GM23338 (cell line): ENCODE measurements at regions not wholly inside any gene's neighbourhood (a gene's known extent, or its start where the extent isn't known, plus 50 kb on each side); places are given as distances from the start of the nearest gene placed in this dataset.

Experiments
- CREB1 ChIP-seq: fragments of 250-450 bp; sonication (Bioruptor Pico); IDR thresholded peaks from 2 replicates; pipeline ENCODE4 v1.5.0; 2020; ENCODE audit warnings: low read depth, mild to moderate bottlenecking, moderate library complexity
- CTCF ChIP-seq, 2 experiments: fragments of 200-600 bp in 1 of 2; sonication (generic) in 1 of 2; conservative IDR thresholded peaks; 2 replicates each; pipeline versions ENCODE4 v1.5.1 to v1.6.1; 2016 to 2017; ENCODE audit warnings: antibody characterized with exemption in 2 of 2, low read depth in 2 of 2, mild to moderate bottlenecking in 2 of 2, moderate library complexity in 1 of 2
- ETS1 ChIP-seq: IDR thresholded peaks from 2 replicates; pipeline ENCODE4 v1.6.1; 2016; ENCODE audit warnings: antibody characterized with exemption
- EZH2 ChIP-seq: fragments of 200-600 bp; sonication (generic); IDR thresholded peaks from one replicate; pipeline ENCODE4 v1.8.0; 2017; ENCODE audit warnings: antibody characterized with exemption, mild to moderate bottlenecking, low read depth; ENCODE audit not compliant: unreplicated experiment
- EZH2phosphoT487 ChIP-seq: fragments of 200-600 bp; sonication (generic); IDR thresholded peaks from one replicate; pipeline ENCODE4 v1.8.1; 2018; ENCODE audit warnings: antibody characterized with exemption; ENCODE audit not compliant: unreplicated experiment
- JUNB ChIP-seq: IDR thresholded peaks from one replicate; pipeline ENCODE4 v1.6.1; 2016; ENCODE audit warnings: antibody characterized with exemption; ENCODE audit not compliant: unreplicated experiment
- POLR2AphosphoS5 ChIP-seq: IDR thresholded peaks from 2 replicates; pipeline ENCODE4 v1.6.1; 2016; ENCODE audit warnings: antibody characterized with exemption, low read depth
- REST ChIP-seq: IDR thresholded peaks from one replicate; pipeline ENCODE4 v1.6.1; 2018; ENCODE audit warnings: antibody characterized with exemption; ENCODE audit not compliant: unreplicated experiment
- STAT1 ChIP-seq: IDR thresholded peaks from one replicate; pipeline ENCODE4 v1.6.1; 2016; ENCODE audit warnings: antibody characterized with exemption; ENCODE audit not compliant: unreplicated experiment
- ZNF114 ChIP-seq: fragments of 250-450 bp; sonication (Bioruptor Pico); IDR thresholded peaks from 2 replicates; pipeline ENCODE4 v1.5.0; 2020; ENCODE audit warnings: mild to moderate bottlenecking, moderate library complexity
- ZNF331 ChIP-seq: fragments of 250-450 bp; sonication (Bioruptor Pico); IDR thresholded peaks from 2 replicates; pipeline ENCODE4 v1.5.0; 2020; ENCODE audit warnings: low read depth, mild to moderate bottlenecking, moderate library complexity
- ZNF462 ChIP-seq: fragments of 250-450 bp; sonication (Bioruptor Pico); IDR thresholded peaks from 2 replicates; pipeline ENCODE4 v1.5.0; 2020; ENCODE audit warnings: mild to moderate bottlenecking, moderate library complexity

- TF ChIP-seq CTCF (conservative IDR thresholded peaks at IDR 0.05; ENCODE audit: low read depth in 2 of 2) (no peak), EZH2phosphoT487 (no peak), REST (no peak), EZH2 (no peak), POLR2AphosphoS5 (no peak), CREB1 (CRISPR knock-in tag) (no peak), ZNF331 (CRISPR knock-in tag) (no peak), ETS1 (no peak), JUNB (no peak), STAT1 (no peak), ZNF462 (CRISPR knock-in tag) (no peak), ZNF114 (CRISPR knock-in tag) (no peak)
Observed at GRCh38 chr3:115520241-115520640, 103.1 kb upstream of the GAP43 start.
